GM12878 (cell line): ENCODE measurements at regions not wholly inside any gene's neighbourhood (a gene's known extent, or its start where the extent isn't known, plus 50 kb on each side); places are given as distances from the start of the nearest gene placed in this dataset.

ENCODE experiments used
- CTCF ChIP-seq, 3 experiments: IDR thresholded peaks in 2 of 3; conservative IDR thresholded peaks in 1 of 3; 2 replicates each; pipeline ENCODE4 v1.5.1; 2011; ENCODE audit warnings: low read depth in 3 of 3, low read length in 3 of 3, mild to moderate bottlenecking in 3 of 3, control low read depth in 2 of 3, moderate library complexity in 2 of 3, inconsistent platforms in 1 of 3, mixed read lengths in 1 of 3; ENCODE audit not compliant: control insufficient read depth in 2 of 3, insufficient read depth in 1 of 3; ENCODE audit errors: extremely low read depth in 1 of 3
- EZH2 ChIP-seq: IDR thresholded peaks from 2 replicates; pipeline ENCODE4 v1.6.1; 2012; ENCODE audit warnings: low read depth, mild to moderate bottlenecking, control low read depth, inconsistent platforms, low read length, borderline replicate concordance; ENCODE audit not compliant: control insufficient read depth
- KDM1A ChIP-seq: fragments of 200-600 bp; sonication (generic); IDR thresholded peaks from 2 replicates; pipeline ENCODE4 v1.6.1; 2016; ENCODE audit warnings: borderline replicate concordance
- TF ChIP-seq, protein P1 (sequence below): fragments of 450-650 bp; formaldehyde crosslinking; IDR thresholded peaks from 2 replicates; pipeline ENCODE4 v1.4.0; 2022; ENCODE audit warnings: mild to moderate bottlenecking, moderate library complexity

DNA sequence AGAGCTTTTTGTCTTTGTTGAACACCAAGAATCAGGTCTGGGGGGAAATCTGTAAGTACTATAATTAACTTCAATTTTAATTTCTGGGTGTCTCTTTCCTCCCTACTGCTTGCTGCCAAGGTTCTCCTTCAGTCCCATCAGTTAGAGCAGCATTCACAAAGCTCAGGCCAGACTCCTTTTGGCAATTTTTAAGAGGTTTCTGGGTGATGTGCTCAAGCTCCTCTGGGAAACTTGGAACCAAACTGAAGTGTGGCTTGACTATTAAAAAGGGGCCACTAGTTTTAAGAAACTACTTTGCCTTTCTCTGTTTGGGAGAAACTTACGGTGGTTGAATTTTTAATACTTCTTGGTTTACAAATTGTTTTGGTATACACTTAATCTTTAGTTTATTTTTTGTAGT, 227.7 kb upstream of the SOX2 start:
- TF ChIP-seq KDM1A (no peak), CTCF (IDR thresholded peaks at IDR 0.05 in 2 of 3, conservative IDR thresholded peaks at IDR 0.05 in 1 of 3; ENCODE audit: control insufficient read depth in 2 of 3, extremely low read depth in 1 of 3, insufficient read depth in 1 of 3, low read depth in 3 of 3, low read length in 3 of 3) (no peak), EZH2 (no peak)
- TF ChIP-seq, protein P1, sequence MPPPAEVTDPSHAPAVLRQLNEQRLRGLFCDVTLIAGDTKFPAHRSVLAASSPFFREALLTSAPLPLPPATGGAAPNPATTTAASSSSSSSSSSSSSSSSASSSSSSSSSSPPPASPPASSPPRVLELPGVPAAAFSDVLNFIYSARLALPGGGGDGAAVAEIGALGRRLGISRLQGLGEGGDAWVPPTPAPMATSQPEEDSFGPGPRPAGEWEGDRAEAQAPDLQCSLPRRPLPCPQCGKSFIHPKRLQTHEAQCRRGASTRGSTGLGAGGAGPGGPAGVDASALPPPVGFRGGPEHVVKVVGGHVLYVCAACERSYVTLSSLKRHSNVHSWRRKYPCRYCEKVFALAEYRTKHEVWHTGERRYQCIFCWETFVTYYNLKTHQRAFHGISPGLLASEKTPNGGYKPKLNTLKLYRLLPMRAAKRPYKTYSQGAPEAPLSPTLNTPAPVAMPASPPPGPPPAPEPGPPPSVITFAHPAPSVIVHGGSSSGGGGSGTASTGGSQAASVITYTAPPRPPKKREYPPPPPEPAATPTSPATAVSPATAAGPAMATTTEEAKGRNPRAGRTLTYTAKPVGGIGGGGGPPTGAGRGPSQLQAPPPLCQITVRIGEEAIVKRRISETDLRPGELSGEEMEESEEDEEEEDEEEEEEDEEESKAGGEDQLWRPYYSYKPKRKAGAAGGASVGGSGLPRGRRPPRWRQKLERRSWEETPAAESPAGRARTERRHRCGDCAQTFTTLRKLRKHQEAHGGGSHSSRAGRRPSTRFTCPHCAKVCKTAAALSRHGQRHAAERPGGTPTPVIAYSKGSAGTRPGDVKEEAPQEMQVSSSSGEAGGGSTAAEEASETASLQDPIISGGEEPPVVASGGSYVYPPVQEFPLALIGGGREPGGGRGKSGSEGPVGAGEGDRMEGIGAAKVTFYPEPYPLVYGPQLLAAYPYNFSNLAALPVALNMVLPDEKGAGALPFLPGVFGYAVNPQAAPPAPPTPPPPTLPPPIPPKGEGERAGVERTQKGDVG (CRISPR knock-in tag) = no peak
